T-cell (primary cell): ENCODE measurements at regions not wholly inside any gene's neighbourhood (a gene's known extent, or its start where the extent isn't known, plus 50 kb on each side); places are given as distances from the start of the nearest gene placed in this dataset.
"Not testable (repeated sequence)": the region's sequence is repeated elsewhere in the genome, so short reads cannot be mapped to it uniquely, and the experiment has no call there.

Experiments used
- ATAC-seq, 4 experiments: fragments of 200-7000 bp in 3 of 4; fragments of 150-1000 bp in 1 of 4; cut with Tn5 transposase; replicated peaks in 1 of 4; 1 replicate in 3 of 4; 2 replicates in 1 of 4; pipeline ENCODE4 v1.10.0; 2021; ENCODE audit warnings: moderate library complexity in 3 of 4, mild to moderate bottlenecking in 2 of 4, moderate number of reproducible peaks in 1 of 4
- CTCF ChIA-PET, 2 donors: fragments of 300-600 bp; sonication (Branson Sonifier 250); formaldehyde crosslinking; loops; one replicate each; lab custom pipeline; 2022; ENCODE audit warnings: antibody characterized with exemption in 2 of 2; lab: Charles Lee
- POLR2A ChIA-PET, 2 donors: fragments of 300-600 bp; sonication (Branson Sonifier 250); formaldehyde crosslinking; loops; one replicate each; lab custom pipeline; 2022; ENCODE audit warnings: antibody characterized with exemption in 2 of 2; lab: Charles Lee
- DNase-seq, 35 experiments: peaks; one replicate each; pipeline versions ENCODE4 v3.0.0 to v3.0.0-alpha.2; 2013 to 2023
- H3K27ac ChIP-seq: one replicate; pipeline ENCODE4 v1.5.1; 2013; ENCODE audit warnings: low read length
- H3K27me3 ChIP-seq, 2 experiments: replicated peaks in 1 of 2; 1 replicate in 1 of 2; 2 replicates in 1 of 2; pipeline versions ENCODE4 v1.6.1 to v1.7.0; 2013; ENCODE audit warnings: low read length in 1 of 2, mixed read lengths in 1 of 2; ENCODE audit not compliant: control insufficient read depth in 2 of 2, insufficient read depth in 2 of 2; ENCODE audit errors: extremely low read depth in 1 of 2
- H3K36me3 ChIP-seq, 2 donors: 1 replicate in 1 of 2; 2 replicates in 1 of 2; pipeline versions ENCODE4 v1.6.1 to v1.7.0; 2013; ENCODE audit warnings: low read length in 1 of 2; ENCODE audit not compliant: control insufficient read depth in 2 of 2, insufficient read depth in 1 of 2; ENCODE audit errors: extremely low read depth in 1 of 2
- H3K4me1 ChIP-seq, 2 experiments: 1 replicate in 1 of 2; 2 replicates in 1 of 2; pipeline versions ENCODE4 v1.6.1 to v1.7.0; 2013; ENCODE audit warnings: low read length in 2 of 2, mixed read lengths in 1 of 2; ENCODE audit not compliant: insufficient read depth in 2 of 2, control insufficient read depth in 1 of 2; ENCODE audit errors: extremely low read depth in 1 of 2
- H3K4me3 ChIP-seq, 2 donors: 1 replicate in 1 of 2; 2 replicates in 1 of 2; pipeline versions ENCODE4 v1.5.1 to v1.7.0; 2013; ENCODE audit warnings: mild to moderate bottlenecking in 2 of 2, low read length in 1 of 2, moderate library complexity in 1 of 2; ENCODE audit not compliant: control insufficient read depth in 1 of 2; ENCODE audit errors: extremely low read depth in 1 of 2
- H3K9me3 ChIP-seq: 2 replicates; pipeline ENCODE4 v1.7.0; 2013
- H3K27ac Mint-ChIP-seq, 2 donors: one replicate each; pipeline ENCODE4 v1.8.0; 2020 to 2021; ENCODE audit warnings: mild to moderate bottlenecking in 2 of 2, mixed read lengths in 2 of 2
- H3K27me3 Mint-ChIP-seq, 2 donors: one replicate each; pipeline ENCODE4 v1.8.0; 2021 to 2022; ENCODE audit warnings: mixed read lengths in 2 of 2
- H3K36me3 Mint-ChIP-seq: one replicate; pipeline ENCODE4 v1.8.0; 2021; ENCODE audit warnings: mixed read lengths
- H3K4me1 Mint-ChIP-seq, 3 donors: one replicate each; pipeline ENCODE4 v1.8.0; 2020 to 2022; ENCODE audit warnings: mixed read lengths in 3 of 3, mild to moderate bottlenecking in 1 of 3
- H3K4me3 Mint-ChIP-seq, 3 donors: one replicate each; pipeline ENCODE4 v1.8.0; 2020 to 2022; ENCODE audit warnings: mild to moderate bottlenecking in 3 of 3, mixed read lengths in 3 of 3, moderate library complexity in 3 of 3
- H3K9me3 Mint-ChIP-seq, 3 donors: one replicate each; pipeline ENCODE4 v1.8.0; 2020 to 2022; ENCODE audit warnings: mixed read lengths in 3 of 3
- WGBS: methylation state at CpG from one replicate; pipeline ENCODE4 v1.1.5; 2013; ENCODE audit warnings: missing lambda C conversion rate; ENCODE audit not compliant: insufficient coverage; 5-methylcytosine and 5-hydroxymethylcytosine counted together

DNA sequence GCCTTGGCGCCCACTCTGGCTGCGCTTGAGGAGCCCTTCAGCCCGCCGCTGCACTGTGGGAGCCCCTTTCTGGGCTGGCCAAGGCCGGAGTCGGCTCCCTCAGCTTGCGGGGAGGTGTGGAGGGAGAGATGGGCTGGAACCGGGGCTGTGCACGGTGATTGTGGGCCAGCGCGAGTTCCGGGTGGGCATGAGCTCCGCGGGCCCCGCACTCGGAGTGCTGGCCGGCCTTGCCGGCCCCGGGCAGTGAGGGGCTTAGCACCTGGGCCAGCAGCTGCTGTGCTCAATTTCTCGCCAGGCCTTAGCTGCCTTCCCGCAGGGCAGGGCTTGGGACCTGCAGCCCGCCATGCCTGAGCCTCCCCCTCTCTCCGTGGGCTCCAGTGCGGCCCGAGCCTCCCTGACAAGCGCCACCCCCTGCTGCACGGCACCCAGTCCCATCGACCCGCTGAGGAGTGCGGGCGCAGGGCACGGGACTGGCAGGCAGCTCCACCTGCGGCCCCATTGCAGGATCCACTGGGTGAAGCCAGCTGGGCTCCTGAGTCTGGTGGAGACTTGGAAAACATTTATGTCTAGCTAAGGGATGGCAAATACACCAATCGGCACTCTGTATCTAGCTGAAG is 643.6 kb upstream of the CPEB2 start:
- H3K4me1 ChIP-seq, H3K36me3 ChIP-seq, CTCF ChIA-PET, H3K36me3 Mint-ChIP-seq, POLR2A ChIA-PET, H3K9me3 Mint-ChIP-seq, ATAC-seq, H3K4me1 Mint-ChIP-seq, H3K27ac Mint-ChIP-seq, H3K27me3 ChIP-seq, H3K4me3 ChIP-seq, H3K9me3 ChIP-seq, H3K4me3 Mint-ChIP-seq, DNase-seq, H3K27me3 Mint-ChIP-seq, H3K27ac ChIP-seq: not testable (repeated sequence)
- 96% methylated on average over 23 of the region's 34 CpGs for WGBS

DNA sequence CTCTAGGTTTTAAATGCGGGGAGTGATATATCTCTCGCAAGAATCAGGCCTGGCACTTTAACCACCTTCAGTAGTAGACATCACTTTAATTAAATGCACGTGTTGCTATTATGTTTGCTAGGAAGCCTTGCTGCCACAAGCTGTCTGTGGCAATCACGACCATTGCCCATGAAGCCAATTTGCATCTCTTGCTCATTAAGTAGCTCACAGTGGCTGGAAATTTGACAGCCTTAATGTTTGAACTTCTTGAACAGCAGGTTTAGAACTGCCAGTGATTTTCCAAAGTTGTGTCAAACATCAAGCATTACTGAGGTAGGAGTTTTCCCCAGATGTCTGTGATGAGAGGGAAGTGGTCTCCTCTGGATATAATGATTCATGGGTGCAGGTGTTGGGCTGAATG is 642.3 kb upstream of the CPEB2 start:
- Mint-ChIP-seq H3K36me3 (no peaks in the 10 kb centered on the region), H3K4me1 (no peaks in the 10 kb centered on the region), H3K9me3 (no peaks in the 10 kb centered on the region), H3K27ac (no peak overlapping the region), H3K4me3 (no peak overlapping the region), H3K27me3 (no peaks in the 10 kb centered on the region)
- ChIA-PET POLR2A (no interaction called here), CTCF (no interaction called here)
- no peaks in the 10 kb centered on the region for H3K27me3 ChIP-seq
- no peaks in the 10 kb centered on the region for H3K9me3 ChIP-seq
- 76% methylated on average over 2 of the region's 4 CpGs for WGBS
- H3K27ac ChIP-seq, result no peak overlapping the region
- H3K4me3 ChIP-seq, result no peak overlapping the region
- H3K36me3 ChIP-seq, result no peaks in the 10 kb centered on the region
- DNase-seq (no peak), ATAC-seq (no peak)
- H3K4me1 ChIP-seq, result no peaks in the 10 kb centered on the region

DNA sequence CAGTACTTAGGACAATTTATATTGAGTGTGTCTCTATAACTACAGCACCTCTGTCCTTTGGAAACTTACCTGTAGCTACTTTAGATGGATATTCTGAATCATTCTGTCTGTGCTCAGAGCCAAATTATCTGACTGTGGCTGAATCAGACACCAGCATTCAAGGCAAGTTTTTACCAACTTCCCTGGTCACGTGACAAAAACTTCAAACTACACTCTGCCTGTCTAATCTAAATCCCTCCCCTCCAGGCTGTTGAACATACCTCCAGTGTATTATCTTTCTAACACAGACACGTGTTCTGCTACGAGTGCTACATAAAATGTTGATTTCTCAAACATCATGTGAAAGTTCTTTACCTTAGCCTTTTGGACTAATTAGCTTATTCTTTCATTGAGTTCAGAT is 641.2 kb upstream of the CPEB2 start:
- H3K9me3 Mint-ChIP-seq, result no peaks in the 10 kb centered on the region
- Histone ChIP-seq H3K27ac (no peak overlapping the region), H3K4me3 (no peak overlapping the region), H3K9me3 (no peaks in the 10 kb centered on the region), H3K27me3 (no peaks in the 10 kb centered on the region), H3K36me3 (no peaks in the 10 kb centered on the region), H3K4me1 (no peaks in the 10 kb centered on the region)
- CTCF ChIA-PET, result no interaction called here
- ATAC-seq (no peak), DNase-seq (no peak)
- no peak overlapping the region for H3K4me3 Mint-ChIP-seq
- no peaks in the 10 kb centered on the region for H3K27me3 Mint-ChIP-seq
- WGBS, result 75% methylated on average over 1 of the region's 3 CpGs
- H3K4me1 Mint-ChIP-seq, result no peaks in the 10 kb centered on the region
- no peak overlapping the region for H3K27ac Mint-ChIP-seq
- no peaks in the 10 kb centered on the region for H3K36me3 Mint-ChIP-seq
- POLR2A ChIA-PET, result no interaction called here

DNA sequence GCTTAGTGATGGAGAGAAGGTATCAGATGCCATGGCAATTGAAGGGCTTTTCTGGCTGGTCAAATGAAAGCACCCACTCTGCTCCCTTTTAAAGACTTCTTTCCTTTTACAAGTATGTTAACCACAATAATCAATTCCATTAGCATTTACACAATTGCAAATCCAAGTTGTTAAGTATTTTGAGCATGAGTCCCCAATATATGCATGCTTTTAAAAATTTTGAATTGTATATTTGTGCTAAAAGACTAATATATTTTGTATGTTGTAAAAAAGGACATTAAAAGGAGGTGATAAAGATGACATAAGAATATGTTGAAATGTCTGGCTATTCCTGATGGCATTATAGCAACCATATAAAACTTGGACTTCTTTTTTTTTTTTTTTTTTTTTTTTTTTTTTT is 639.9 kb upstream of the CPEB2 start:
- no peaks in the 10 kb centered on the region for H3K4me1 ChIP-seq

DNA sequence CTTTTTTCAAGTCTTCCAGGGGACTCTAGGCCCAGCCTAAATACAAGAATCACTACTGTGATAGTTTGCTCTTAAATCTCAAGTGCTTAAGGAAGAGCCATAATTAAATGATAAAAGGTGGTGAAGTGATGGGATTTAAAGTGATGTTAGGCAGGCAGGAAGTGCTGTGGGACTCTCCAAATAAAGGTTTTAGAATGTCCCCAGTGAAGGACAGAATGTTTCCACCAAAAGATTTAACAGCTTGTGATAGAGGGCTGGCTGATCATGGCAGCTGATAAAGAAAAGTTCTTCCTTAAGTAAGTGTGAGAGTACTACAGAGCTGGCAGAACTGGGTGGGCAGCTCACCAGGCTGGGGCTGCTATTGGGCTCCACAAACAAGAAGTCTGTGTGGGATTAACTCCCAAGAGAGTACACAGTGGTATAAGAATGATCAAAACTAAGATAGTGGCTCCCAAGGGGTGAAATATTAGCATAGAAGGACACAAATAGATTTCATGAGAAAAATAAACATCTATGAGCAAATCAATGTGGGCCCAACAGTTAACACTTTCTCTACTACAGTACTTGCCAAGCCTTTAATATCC is 637.2 kb upstream of the CPEB2 start:
- H3K4me1 ChIP-seq, result no peaks in the 10 kb centered on the region
- H3K4me3 ChIP-seq, result no peak overlapping the region
- Mint-ChIP-seq H3K4me1 (no peaks in the 10 kb centered on the region), H3K27ac (no peak overlapping the region), H3K36me3 (no peaks in the 10 kb centered on the region), H3K9me3 (no peaks in the 10 kb centered on the region), H3K4me3 (no peak overlapping the region), H3K27me3 (no peaks in the 10 kb centered on the region)
- ATAC-seq (no peak), DNase-seq (no peak)
- CTCF ChIA-PET, result no interaction called here
- H3K9me3 ChIP-seq, result no peaks in the 10 kb centered on the region
- POLR2A ChIA-PET, result no interaction called here
- no peaks in the 10 kb centered on the region for H3K36me3 ChIP-seq
- H3K27me3 ChIP-seq, result no peaks in the 10 kb centered on the region
- H3K27ac ChIP-seq, result no peak overlapping the region

More for the DNA sequence above, 639.9 kb upstream of the CPEB2 start:
- POLR2A ChIA-PET, result no interaction called here
- H3K36me3 ChIP-seq, result no peaks in the 10 kb centered on the region
- ATAC-seq (no peak), DNase-seq (no peak)
- Mint-ChIP-seq H3K27ac (no peak overlapping the region), H3K4me3 (no peak overlapping the region), H3K9me3 (no peaks in the 10 kb centered on the region), H3K27me3 (no peaks in the 10 kb centered on the region), H3K4me1 (no peaks in the 10 kb centered on the region), H3K36me3 (no peaks in the 10 kb centered on the region)
- CTCF ChIA-PET, result no interaction called here
- no peak overlapping the region for H3K4me3 ChIP-seq
- H3K27ac ChIP-seq, result no peak overlapping the region
- H3K27me3 ChIP-seq, result no peaks in the 10 kb centered on the region
- no peaks in the 10 kb centered on the region for H3K9me3 ChIP-seq

DNA sequence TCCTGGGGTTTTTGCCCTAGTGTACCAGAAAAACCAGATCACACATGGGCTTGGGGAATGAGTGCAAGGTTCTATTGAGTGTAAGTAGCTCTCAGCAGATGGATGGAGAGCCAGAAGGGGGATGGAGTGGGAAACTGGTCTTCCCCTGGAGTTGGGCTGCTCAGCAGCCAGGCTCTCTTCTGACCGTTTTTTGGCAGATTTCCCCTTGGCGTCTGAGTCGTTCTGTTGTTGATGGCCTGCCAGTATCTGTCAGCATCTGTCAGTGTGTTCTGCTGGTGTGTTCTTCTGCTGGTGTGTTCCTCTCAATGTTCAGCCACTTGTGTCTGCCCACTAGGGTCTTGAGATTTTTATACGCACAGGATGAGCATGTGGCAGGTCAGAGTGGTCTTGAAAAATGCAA is 633.9 kb upstream of the CPEB2 start:
- Mint-ChIP-seq H3K4me1 (no peaks in the 10 kb centered on the region), H3K27me3 (no peaks in the 10 kb centered on the region), H3K4me3 (no peak overlapping the region), H3K27ac (no peak overlapping the region), H3K36me3 (no peaks in the 10 kb centered on the region), H3K9me3 (no peaks in the 10 kb centered on the region)
- Histone ChIP-seq H3K4me1 (no peaks in the 10 kb centered on the region), H3K36me3 (no peaks in the 10 kb centered on the region), H3K27ac (no peak overlapping the region), H3K9me3 (no peaks in the 10 kb centered on the region), H3K27me3 (no peaks in the 10 kb centered on the region), H3K4me3 (no peak overlapping the region)
- POLR2A ChIA-PET, result no interaction called here
- no peak for DNase-seq
- no peak for ATAC-seq
- CTCF ChIA-PET, result no interaction called here
- 78% methylated on average over 3 of the region's 4 CpGs for WGBS

DNA sequence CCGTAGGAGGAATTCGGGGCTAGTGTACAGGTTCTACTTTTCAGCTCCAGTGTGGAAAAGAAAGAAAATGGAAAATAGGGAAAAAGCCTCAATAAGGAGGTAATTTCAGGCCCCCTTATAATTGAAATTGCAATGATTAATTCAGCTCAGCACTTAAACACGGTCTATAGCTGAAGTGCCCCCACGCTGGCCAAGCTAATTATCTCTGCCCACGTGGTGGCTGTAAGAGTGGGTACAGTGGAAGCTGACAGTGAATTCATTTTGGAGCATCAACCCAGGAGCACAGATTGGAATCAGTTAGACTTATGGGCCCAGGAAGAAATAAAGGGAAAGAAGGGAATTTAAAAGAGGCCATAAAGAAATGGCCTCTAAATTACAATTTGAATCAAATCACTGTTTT is 631.1 kb upstream of the CPEB2 start:
- no peak for DNase-seq

More for the DNA sequence above, 631.1 kb upstream of the CPEB2 start:
- no peak overlapping the region for H3K4me3 ChIP-seq
- Mint-ChIP-seq H3K9me3 (no peaks in the 10 kb centered on the region), H3K36me3 (no peaks in the 10 kb centered on the region), H3K4me3 (no peak overlapping the region), H3K27ac (no peak overlapping the region), H3K4me1 (no peaks in the 10 kb centered on the region), H3K27me3 (no peaks in the 10 kb centered on the region)
- no peaks in the 10 kb centered on the region for H3K9me3 ChIP-seq
- no peak overlapping the region for H3K27ac ChIP-seq
- no peaks in the 10 kb centered on the region for H3K4me1 ChIP-seq
- ChIA-PET CTCF (no interaction called here), POLR2A (no interaction called here)
- 76% methylated on average over 5 of the region's 5 CpGs for WGBS
- no peaks in the 10 kb centered on the region for H3K36me3 ChIP-seq
- no peaks in the 10 kb centered on the region for H3K27me3 ChIP-seq
- no peak for ATAC-seq
